Activated naive CD8-positive, alpha-beta T cell treated with anti-CD3 and anti-CD28 coated beads, Interleukin-2, amount 50 U/mL, for 16 hours (primary cell): ENCODE measurements at regions not wholly inside any gene's neighbourhood (a gene's known extent, or its start where the extent isn't known, plus 50 kb on each side); places are given as distances from the start of the nearest gene placed in this dataset.

Source experiments
- DNase-seq: peaks from one replicate; pipeline ENCODE4 v3.0.0-alpha.2; 2020; ENCODE audit warnings: low read depth, low spot score

DNA sequence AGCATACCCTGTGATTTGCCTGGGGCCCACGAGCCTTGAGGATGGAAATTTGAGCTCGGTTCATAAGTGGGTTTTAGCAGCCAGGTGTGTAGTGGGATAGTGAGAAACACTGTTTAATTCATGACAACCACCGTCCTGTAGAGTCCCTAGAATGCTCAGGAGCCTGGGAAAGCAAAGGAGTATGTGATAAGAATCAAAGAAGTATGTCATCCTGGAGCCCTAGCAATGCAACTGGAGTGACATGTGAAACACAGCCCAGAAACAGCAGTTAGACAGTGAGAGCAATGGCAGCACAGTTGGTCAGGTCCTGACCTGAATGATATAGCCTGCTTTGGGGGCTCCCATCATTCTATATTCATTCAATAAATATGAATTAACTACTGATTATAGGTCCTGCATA, 161.2 kb upstream of the ECI2 start:
- no peak for DNase-seq

DNA sequence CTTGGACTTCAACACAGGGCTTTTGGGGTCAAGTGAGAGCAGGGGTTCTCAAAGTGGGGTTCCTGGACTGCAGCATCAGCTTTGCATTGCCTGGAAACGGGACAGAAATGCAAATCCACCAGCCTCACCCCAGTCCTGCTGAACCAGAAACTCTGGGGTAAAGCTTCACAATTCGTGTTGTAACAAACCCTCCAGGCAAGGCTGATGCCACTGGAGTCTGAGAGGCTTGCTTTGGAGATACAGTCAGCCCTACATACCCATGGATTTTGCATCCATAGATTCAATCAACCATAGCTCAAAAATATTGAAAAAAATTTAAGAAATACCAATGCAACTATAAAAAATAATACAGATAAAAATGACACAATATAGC, 160.4 kb upstream of the ECI2 start:
- DNase-seq = no peak

DNA sequence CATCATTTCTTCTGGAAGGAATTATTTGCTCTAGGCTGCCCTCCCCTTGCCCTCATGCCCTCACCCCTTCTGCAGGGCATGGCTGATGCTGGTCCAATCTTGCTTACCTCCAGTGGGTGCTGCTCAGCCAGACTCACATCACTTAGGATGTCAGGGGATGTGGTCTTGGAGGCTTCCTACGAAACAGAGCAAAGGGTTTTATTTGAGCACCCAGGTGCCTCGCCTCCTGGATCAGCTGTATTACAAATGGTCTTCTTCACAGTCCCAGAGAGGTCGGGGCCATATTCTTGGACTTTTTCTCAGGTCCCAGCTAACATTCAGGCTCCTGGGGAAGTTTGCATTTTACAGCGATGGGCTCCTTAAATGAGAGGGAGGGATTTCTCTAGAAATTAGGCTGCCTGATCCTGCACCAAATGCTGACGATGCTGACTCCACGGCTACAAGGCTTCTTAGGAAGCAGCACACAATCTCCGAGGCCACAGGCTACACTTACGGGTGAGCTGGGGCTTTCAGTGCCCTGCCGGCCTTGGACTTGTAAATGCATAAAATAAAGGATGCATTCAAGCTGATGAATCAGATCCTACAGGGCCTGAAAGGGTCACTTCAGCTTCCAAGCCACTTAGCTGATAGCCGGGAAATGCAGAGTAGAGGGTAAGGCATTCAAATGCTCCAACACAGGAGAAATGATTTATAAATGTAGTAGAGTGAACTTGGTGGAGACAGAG, 159.8 kb upstream of the ECI2 start:
- DNase-seq = no peak

DNA sequence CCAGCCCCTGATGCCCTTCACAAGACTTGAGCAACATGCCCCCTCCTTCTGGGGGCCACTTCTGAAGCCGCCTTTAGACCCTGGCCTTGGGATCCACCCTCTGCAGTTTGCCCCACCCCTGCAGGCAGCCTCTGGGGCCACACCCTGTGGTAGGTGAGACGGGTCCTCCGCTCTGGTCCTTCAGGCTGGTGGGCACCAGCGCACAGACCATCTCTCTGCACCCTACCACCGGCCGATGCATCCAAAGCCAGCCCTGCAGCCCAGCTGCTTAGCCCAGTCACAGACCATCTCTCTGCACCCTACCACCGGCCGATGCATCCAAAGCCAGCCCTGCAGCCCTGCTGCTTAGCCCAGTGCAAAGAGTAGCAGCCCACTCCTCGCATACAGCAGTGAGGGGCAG, 159.3 kb upstream of the ECI2 start:
- no peak for DNase-seq

DNA sequence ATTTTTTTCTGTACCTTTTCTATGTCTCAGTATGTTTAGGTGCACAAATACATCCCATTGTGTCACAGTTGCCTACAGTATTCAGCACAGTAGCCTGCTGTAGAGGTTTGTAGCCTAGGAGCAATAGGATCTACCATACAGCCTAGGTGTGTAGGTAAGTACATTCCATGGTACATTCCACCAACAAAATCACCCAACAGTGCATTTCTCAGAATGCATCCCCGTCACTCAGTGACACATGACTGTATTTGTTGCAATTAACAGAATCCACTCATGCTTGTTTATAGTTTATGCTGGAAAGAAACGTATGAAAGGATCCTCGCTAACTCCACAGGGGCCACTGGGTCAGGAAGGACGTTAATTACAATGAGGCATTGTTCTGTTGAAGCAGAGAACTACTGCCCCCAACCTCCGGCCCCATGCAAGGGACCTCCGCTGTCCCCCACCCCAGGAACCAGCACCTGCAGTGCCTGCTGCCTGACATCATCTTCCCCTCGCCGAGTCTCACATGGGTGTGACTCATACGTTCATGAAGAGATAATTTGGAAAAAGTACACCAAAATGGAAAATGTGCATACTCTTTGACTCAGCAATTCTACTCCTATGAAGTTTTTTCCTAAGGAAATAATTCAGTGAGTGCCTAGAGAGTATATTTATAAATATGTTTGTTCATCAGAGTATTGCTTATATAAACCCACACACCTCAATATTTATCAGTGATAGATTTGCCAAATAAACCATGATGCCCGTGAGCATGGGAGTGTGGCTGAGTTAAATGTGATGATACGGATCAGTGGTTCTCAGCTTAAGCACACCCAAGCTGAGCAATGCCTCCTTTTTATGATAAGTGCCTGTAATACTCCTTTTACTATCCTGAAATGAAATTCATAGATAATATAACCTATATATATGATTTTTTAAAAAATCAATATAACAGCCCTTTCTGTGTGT, 156.4 kb upstream of the ECI2 start:
- no peak for DNase-seq

DNA sequence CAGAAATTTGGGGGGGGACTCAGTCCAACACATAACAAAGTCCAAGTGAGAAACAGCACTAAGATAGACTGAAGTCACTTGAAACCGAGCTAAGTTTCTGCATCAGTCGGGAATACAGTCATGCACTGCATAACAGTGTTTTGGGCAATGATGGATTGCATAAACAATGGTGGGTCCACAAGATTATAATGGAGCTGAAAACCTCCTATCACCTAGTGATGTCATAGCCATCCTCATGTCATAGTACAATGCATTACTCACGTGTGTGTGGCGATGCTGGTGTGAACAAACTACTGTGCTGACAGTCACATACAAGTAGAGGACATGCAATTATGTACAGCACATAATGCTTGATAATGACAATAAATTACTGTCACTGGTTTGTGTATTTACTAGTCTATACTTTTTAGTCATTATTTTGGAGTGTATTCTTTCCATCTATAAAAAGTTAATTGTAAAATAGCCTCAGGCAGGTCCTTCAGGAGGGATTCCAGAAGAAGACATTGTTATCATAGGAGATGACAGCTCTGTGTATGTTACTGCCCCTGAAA, 154.5 kb upstream of the ECI2 start:
- DNase-seq = no peak

DNA sequence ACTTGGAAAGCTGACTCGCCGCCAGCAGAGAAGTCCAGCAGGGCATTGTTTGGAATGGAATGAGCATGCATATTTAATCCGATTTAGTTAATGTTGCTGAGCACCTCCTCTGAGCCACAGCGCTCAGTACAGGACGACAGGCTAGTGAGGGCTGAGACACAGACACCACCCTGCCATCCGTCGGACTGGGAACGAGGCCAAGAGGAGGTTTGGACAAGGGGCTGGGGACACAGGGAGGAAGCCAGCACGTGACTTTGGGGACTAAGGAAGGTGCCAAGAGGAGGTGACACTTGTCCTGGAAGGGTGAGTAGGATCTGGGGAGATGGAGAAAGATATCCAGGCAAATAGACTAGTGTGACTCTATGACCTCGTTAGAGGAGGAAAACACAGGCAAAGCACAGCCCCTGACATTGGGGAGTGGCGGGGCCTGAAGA, 152.5 kb upstream of the ECI2 start:
- DNase-seq = no peak

DNA sequence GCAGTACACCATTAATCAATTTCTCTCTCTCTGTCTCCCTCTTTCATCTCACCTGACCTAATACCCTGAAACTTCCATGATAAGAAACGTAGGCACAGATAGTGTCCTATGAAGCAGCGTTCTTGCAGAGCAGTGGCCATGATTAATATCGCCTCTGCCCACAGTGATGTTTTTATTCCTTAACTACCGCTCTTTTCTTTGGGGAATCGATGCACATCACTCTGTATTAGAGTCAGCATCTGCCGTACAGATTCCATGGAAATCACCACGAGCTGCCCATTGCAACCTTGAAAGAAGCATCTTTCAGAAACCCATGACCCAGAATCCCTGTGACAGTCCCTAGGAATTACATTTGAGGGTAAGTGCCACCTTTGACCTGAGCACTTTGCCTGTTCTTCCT, 152.0 kb upstream of the ECI2 start:
- no peak for DNase-seq

DNA sequence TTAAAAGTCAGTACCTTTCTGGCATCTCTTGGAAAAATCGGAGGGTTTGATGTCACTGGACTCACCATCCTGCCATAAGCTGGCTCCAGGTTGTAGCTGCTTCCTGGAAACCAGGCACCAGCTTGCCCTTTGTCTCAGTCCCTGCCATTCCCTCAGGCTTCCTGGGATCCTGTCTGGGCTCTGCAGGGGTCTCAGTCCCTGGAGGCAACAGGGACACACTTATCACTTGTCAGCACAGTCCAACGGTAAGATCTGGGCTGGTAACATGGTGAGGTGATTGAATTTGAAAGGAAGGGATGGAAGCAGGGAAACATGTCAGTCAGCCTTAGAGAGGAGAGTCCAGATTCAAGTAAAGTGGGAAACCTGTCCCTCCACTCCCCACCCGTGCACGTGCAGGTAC, 147.6 kb upstream of the ECI2 start:
- no peak for DNase-seq

DNA sequence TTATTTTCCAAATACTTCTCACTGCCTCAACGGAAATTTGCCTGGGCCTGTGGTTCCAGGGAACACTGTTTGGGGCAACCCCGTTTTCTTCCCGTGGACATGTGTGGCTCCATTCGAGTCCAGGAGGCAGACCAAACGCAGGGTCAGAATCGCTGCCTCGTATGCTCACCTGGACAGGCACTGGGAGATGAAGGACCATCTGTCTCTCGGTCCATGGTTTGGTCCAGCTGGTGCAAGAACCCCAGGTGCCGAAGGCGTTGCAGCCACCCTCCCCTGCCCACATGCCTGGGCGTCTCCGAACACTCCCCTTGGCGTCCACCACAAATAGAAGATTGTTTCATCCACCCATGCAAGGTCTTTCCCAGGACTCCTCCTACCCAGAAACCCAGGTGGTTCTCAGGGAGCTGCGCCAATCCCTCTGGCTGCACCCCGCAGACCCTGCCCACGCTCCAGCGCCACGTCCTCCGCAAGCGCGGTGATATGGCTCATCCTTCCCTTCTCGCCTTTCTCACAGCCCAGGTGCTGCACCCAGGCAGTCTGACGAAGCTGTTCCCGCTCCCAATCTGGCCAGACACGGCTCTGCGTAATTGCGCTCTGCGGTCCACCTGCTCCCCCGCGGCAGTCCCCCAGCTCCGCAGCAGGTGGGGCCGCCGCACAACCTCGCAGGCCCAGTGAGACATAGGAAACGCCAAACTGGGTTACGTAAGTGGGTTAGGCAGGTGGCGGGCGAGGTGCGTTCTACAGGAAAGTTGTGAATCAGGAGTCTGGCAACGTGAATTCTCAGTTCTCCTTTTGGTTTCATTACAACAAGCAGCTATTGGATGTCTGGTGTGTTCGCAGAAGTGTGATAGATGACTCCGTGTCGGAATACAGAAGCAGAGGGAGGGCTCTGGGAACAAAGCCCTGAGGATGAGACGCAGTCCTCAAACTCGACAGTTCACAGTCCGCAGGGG, 146.2 kb upstream of the ECI2 start:
- DNase-seq = no peak

DNA sequence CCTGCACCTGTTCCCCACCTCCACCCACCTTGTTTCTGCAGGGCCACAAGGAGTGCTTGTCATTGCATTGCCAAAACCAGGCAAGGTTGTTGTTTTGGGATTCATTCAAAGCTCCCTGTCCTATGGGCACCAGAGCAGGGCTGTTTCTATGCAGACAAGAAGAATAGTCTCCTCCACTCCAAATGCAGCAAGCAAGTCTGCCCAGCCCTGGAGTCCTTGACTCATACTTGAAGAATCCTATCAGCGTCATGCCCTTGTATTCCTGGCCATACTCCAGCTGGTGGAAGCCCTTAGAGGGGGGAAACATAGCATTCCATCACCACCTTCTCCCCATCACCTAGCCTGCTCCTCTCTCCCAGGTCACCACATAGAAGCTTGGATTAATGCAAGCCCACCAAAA, 145.3 kb upstream of the ECI2 start:
- no peak for DNase-seq

DNA sequence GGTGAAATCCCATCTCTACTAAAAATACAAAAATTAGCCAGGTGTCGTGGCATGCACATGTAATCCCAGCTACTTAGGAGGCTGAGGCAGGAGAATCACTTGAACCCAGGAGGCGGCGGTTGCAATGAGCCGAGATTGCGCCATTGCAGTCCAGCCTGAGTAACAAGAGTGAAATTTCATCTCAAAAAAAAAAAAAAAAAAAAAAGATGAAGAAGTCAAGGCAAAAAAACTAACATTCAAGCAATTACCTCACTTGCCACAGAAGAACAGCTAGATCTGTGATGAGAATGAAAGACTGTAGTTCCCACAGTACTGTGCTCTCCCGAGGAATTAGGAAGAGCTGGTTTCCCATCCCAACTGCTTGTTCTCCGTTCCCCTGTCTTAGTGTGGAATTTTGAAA, 144.7 kb upstream of the ECI2 start:
- DNase-seq = no peak

DNA sequence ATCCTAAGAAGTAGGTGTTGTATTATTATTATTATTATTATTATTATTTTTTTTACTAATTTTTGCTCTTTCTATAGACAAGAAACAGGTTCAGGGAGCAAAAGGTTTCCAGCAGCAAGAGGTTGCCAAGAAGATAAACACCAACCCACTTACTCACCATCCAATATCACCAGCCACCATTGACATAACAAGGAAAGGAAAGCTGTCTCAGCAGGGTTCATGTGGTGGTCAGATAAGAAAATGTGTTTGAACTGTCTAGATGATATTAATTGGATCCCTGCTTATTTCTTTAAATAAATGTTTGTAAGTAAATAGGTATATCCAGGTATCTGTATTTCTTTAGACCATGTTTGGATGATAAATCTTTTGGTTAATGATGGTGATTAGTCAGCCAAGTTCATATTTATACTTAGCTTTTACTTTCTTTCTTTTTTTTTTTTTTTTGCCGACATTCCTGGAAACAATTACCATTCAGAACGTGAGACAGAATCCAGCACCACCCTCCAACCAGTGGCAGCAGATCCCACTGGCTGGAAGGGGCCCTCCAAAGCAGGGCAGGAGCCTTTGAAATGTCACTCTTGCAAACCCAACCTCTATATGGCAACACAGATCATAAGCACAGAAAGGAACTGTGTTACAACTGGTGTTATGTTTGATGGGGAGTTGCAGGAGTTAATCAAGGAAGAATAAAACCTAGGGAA, 139.2 kb upstream of the ECI2 start:
- DNase-seq = no peak

DNA sequence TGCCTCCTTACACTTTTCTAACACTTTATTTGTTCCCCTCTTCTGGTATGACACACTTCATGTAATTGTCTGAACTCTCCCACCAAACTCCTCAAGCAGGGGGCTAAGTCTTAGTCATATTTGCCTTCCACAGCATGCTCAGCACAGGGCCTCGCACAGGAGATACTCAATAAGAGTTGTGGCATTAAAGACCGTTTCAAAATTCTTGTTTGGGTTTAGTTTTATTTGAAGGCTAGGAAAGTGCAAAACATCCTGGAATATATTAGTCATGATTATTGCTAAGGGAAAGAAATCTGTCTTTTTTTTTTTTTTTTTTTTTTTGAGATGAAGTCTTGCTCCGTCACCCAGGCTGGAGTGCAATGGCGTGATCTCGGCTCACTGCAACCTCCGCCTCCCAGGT, 137.6 kb upstream of the ECI2 start:
- DNase-seq = no peak

DNA sequence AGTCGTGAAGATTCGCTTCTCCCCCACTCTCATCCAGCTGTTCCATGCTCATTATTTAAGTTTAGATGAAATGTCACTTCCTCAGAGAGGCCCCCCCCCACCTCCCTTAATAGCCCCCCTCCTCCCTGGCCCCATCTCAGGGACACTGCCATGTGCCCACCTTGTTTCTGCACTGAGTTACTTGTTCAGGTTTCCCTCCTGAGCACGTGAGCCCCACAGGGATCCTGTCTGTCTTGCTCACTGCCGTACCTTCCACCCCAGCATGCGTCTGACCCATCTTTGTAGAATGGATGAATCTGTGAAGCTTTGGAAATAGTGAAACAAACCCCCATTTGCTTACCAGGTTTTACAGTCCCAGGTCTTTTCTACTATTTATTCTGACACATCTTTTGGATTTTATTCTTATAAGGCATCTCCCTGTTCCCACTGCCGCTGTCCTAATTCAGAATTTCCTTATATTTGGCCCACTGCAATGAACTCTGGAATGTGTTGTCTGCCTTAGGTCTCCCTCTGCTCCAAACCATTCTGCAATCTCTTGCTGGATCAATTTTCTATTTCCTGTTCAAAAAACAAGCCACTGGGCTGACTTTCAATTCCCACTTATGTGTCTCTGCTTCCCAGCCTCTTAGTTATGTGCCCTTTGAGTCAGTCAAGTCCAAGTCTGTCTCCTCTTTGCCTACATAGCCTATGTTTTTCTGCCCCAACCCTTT, 136.5 kb upstream of the ECI2 start:
- no peak for DNase-seq

DNA sequence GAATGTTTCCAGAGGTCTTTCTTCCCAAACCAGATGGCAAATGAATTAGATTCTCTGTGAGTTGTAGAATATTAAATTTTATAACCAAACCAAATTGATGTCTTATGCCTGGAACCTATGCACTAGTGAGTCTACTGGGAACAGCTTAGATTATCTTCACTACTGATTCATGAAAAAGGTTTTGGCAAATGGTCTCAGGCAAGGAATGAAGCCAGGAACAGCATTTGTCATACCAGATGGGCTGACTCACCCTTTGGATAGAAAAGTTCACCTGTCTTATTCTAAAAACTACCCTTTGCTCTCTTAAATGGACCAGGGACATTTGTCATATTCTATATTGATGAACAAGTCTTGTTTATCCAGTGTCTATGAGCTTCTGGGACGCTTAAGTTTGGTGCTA, 135.4 kb upstream of the ECI2 start:
- DNase-seq = no peak

DNA sequence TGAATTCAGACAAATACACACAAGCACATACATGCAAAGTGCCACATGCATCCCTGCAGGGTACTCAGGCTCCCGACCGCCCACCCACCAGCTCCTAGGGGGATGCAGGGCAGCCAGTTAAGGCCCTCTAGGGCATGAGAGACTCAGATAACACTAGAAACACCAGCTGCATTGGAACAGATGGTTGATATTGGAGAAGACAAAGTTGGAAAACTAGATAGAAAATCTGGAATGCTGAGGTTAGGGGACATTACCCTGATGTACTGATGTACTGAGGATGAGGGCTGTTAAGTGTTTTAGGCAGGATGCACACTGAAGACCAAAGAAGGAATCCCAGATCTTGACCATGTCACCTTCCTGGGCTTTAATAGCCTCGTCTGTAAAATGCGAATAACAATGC, 134.6 kb upstream of the ECI2 start:
- no peak for DNase-seq

DNA sequence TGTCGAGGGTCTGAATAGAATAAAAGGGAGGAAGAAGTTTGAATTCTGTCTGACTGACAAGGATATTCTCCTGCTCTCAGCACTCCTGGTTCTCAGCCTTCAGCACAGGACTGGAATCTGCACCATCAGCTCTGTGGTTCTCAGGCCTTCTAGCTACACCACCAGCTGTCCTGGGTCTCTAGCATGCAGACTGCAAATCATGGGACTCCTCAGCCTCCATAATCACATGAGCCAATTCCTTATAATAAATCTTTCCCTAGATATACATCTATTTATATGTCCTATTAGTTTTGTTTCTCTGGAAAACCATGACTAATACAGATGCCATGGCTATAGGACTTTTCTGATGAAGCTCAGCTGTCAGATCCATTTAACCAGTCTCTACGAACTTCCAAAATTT, 132.8 kb upstream of the ECI2 start:
- no peak for DNase-seq

DNA sequence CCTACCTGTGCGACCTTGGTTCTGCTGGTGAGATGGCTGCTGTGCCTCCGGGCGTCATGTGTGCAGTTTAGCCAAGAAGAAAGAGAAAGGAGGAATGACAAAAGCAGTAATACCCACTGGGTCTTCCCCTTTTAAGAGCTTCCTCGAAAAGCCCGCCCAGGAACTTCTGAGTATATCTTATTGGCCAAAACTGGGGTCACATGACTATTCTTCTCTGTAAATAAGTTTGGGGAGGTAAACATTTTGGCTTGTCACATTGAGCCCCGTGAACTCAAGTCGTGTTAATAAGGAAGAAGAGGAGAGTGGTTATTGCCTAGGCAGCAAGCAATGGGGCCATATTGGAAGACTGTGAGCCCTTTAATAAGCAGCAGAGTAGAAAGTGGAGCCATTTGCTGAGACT, 130.4 kb upstream of the ECI2 start:
- no peak for DNase-seq

DNA sequence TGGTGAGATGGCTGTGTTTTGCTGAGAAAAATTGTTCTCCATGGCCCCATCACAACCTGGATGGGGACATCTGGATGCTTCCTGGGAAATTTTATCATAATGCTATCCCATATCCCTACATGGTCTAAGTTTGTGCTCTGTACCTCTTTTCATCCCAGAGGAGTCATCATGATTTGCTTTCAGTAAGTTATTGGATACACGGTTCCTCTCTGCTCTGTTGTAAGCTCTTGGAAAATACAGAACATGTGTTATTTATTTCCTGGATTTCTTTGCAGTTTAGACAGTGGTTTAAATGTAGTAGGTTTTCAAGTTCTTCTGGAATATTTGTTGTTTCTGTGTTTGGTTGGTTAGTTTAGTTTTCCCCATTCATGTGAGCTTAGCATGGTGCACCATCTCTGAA, 129.2 kb upstream of the ECI2 start:
- no peak for DNase-seq
